ENCODE measurements at regions not wholly inside any gene's neighbourhood (a gene's known extent, or its start where the extent isn't known, plus 50 kb on each side); places are given as distances from the start of the nearest gene placed in this dataset.

- TF ChIP-seq, protein P1, sequence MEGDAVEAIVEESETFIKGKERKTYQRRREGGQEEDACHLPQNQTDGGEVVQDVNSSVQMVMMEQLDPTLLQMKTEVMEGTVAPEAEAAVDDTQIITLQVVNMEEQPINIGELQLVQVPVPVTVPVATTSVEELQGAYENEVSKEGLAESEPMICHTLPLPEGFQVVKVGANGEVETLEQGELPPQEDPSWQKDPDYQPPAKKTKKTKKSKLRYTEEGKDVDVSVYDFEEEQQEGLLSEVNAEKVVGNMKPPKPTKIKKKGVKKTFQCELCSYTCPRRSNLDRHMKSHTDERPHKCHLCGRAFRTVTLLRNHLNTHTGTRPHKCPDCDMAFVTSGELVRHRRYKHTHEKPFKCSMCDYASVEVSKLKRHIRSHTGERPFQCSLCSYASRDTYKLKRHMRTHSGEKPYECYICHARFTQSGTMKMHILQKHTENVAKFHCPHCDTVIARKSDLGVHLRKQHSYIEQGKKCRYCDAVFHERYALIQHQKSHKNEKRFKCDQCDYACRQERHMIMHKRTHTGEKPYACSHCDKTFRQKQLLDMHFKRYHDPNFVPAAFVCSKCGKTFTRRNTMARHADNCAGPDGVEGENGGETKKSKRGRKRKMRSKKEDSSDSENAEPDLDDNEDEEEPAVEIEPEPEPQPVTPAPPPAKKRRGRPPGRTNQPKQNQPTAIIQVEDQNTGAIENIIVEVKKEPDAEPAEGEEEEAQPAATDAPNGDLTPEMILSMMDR (IDR thresholded peaks at IDR 0.05; ENCODE audit: unreplicated experiment): no peak
- no peak for DNase-seq (ENCODE audit: low spot score)
- H3K27ac Mint-ChIP-seq (ENCODE audit: unreplicated experiment): no peak overlapping the region
- no peaks in the 10 kb centered on the region for H3K9me3 Mint-ChIP-seq (ENCODE audit: unreplicated experiment)
- H3K27me3 Mint-ChIP-seq (ENCODE audit: unreplicated experiment): no peaks in the 10 kb centered on the region
- H3K4me3 Mint-ChIP-seq (ENCODE audit: unreplicated experiment): no peak overlapping the region
- no peaks in the 10 kb centered on the region for H3K4me1 Mint-ChIP-seq (ENCODE audit: unreplicated experiment)
- no peaks in the 10 kb centered on the region for H3K36me3 Mint-ChIP-seq (ENCODE audit: low read depth, unreplicated experiment)
Observed at GRCh38 chr1:177568622-177569021, 397.9 kb downstream of the BRINP2 start.

- H3K27ac Mint-ChIP-seq (ENCODE audit: unreplicated experiment): no peak overlapping the region
- no peaks in the 10 kb centered on the region for H3K9me3 Mint-ChIP-seq (ENCODE audit: unreplicated experiment)
- H3K27me3 Mint-ChIP-seq (ENCODE audit: unreplicated experiment): no peaks in the 10 kb centered on the region
- H3K36me3 Mint-ChIP-seq (ENCODE audit: low read depth, unreplicated experiment): no peaks in the 10 kb centered on the region
- H3K4me1 Mint-ChIP-seq (ENCODE audit: unreplicated experiment): no peaks in the 10 kb centered on the region
- no peak overlapping the region for H3K4me3 Mint-ChIP-seq (ENCODE audit: unreplicated experiment)
- TF ChIP-seq, protein P1 (IDR thresholded peaks at IDR 0.05; ENCODE audit: unreplicated experiment): peak; percentile 51
- peak; percentile 16 for DNase-seq (ENCODE audit: low spot score)
Observed at GRCh38 chr1:177567393-177567792, 396.6 kb downstream of the BRINP2 start.

GRCh38 chr1:177566495-177566894, 395.7 kb downstream of the BRINP2 start:
- Mint-ChIP-seq H3K27me3 (ENCODE audit: unreplicated experiment) (no peaks in the 10 kb centered on the region), H3K36me3 (ENCODE audit: low read depth, unreplicated experiment) (no peaks in the 10 kb centered on the region), H3K9me3 (ENCODE audit: unreplicated experiment) (no peaks in the 10 kb centered on the region), H3K4me3 (ENCODE audit: unreplicated experiment) (no peak overlapping the region), H3K4me1 (ENCODE audit: unreplicated experiment) (no peaks in the 10 kb centered on the region), H3K27ac (ENCODE audit: unreplicated experiment) (no peak overlapping the region)
- TF ChIP-seq, protein P1 (IDR thresholded peaks at IDR 0.05; ENCODE audit: unreplicated experiment): no peak
- DNase-seq (ENCODE audit: low spot score): no peak

DNA sequence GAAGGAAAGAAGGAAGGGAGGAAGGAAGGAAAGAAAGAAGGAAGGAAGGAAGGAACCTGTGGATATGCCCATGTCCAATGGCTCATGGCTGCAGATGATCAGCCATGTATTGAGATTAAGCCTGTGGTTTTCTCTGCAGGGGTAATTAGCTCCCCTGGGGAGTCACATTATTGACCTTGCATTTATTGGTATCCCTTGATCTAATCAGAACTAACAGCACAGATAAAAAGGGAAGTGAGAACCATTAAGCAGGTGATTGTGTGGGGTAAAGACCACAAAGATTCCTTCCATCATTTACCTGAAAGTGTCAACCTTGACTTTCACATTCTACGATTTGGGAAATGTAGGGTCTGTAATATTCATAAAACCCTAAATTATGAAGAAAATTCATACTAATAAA, 390.7 kb downstream of the BRINP2 start:
- no peak overlapping the region for H3K4me3 Mint-ChIP-seq (ENCODE audit: unreplicated experiment)
- TF ChIP-seq, protein P1 (IDR thresholded peaks at IDR 0.05; ENCODE audit: unreplicated experiment): no peak
- no peak for DNase-seq (ENCODE audit: low spot score)
- H3K27me3 Mint-ChIP-seq (ENCODE audit: unreplicated experiment): peaks cover 1% of the 10 kb centered on the region
- no peaks in the 10 kb centered on the region for H3K9me3 Mint-ChIP-seq (ENCODE audit: unreplicated experiment)
- no peaks in the 10 kb centered on the region for H3K4me1 Mint-ChIP-seq (ENCODE audit: unreplicated experiment)
- H3K27ac Mint-ChIP-seq (ENCODE audit: unreplicated experiment): no peak overlapping the region
- H3K36me3 Mint-ChIP-seq (ENCODE audit: low read depth, unreplicated experiment): no peaks in the 10 kb centered on the region

DNA sequence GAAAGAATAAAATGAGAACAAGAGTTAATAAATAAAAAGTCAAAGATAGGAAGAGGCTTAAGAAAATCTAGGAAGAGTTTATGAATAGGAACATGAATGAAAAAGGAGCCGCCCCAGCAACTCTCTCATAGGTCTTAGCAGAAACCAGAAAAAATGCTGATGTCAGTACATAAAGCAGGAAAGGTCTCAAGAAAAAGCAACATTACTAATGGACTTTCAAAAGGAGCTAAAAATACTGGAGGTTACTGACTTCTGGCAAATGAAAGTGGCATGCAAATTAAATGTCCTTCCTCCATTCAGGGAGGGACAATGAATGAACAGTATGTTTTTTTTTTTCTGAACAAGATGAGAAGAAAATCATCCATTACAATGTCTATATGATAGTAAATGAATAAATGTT, 387.6 kb downstream of the BRINP2 start:
- peaks cover 1% of the 10 kb centered on the region for H3K27me3 Mint-ChIP-seq (ENCODE audit: unreplicated experiment)
- H3K36me3 Mint-ChIP-seq (ENCODE audit: low read depth, unreplicated experiment): no peaks in the 10 kb centered on the region
- no peak overlapping the region for H3K27ac Mint-ChIP-seq (ENCODE audit: unreplicated experiment)
- DNase-seq (ENCODE audit: low spot score): no peak
- H3K4me1 Mint-ChIP-seq (ENCODE audit: unreplicated experiment): no peaks in the 10 kb centered on the region
- TF ChIP-seq, protein P1 (IDR thresholded peaks at IDR 0.05; ENCODE audit: unreplicated experiment): no peak
- H3K9me3 Mint-ChIP-seq (ENCODE audit: unreplicated experiment): no peaks in the 10 kb centered on the region
- no peak overlapping the region for H3K4me3 Mint-ChIP-seq (ENCODE audit: unreplicated experiment)
